ENCODE measurements at regions not wholly inside any gene's neighbourhood (a gene's known extent, or its start where the extent isn't known, plus 50 kb on each side); places are given as distances from the start of the nearest gene placed in this dataset.

DNA sequence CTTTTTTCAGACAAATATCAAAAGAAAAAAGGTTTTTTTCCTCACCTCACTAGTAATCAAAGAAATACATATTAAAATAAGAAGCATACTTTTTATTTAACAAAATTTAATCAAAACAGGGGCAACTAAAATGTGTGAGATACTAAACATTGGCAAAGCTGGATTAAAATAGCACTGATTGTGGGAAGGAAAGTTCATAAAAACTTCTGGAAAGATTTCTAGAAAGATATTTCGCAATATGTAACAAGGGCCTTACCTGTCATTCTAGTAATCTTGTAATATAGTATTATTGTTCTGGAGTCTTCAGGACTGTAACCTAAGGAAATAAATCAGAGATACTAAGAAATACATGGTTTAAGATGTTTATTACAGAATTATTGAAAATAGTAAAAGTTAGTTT, 482.5 kb downstream of the SUCLA2 start:
- no peak for DNase-seq (ENCODE audit: low spot score)

DNA sequence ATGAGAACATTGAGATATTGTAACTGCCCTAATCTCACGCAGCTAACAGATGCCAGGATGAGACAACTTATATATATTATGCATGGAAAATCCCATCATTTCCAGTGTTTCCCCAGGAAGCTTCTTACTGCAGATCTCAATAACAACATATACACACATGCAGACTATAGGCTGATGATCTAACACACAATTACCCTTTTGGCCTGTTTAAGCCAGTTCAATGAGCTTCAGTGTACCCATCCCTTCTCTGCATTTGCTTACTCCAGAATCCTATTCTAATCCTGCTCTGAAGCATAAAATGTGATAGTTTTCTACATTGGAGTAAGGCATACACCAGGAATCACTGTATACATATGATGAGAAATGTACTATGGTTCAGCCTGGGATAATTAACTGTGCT, 489.4 kb downstream of the SUCLA2 start:
- no peak for DNase-seq (ENCODE audit: low spot score)

- no peak for DNase-seq (ENCODE audit: low spot score)
Measured at GRCh38 chr13:47508527-47509228, 492.4 kb downstream of the SUCLA2 start.

DNA sequence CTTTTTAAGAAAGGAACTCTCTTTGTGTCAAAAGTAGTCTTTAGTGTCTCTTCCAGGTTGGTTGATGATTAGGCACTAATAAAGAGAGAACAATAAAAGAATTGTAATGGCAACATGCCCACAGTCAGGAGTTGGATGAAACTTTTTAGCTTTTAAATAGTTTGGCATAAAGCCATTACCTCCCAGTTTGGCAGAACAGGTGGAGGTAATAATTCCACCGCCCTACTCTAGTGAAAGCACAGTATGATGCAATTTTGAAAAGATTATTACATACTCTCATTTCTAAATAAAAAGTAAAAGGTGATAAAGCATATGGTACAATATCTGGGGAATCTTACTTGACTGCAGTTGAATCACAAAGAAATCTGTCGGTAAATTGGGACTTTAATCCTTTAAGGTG, 497.6 kb downstream of the SUCLA2 start:
- no peak for DNase-seq (ENCODE audit: low spot score)

DNA sequence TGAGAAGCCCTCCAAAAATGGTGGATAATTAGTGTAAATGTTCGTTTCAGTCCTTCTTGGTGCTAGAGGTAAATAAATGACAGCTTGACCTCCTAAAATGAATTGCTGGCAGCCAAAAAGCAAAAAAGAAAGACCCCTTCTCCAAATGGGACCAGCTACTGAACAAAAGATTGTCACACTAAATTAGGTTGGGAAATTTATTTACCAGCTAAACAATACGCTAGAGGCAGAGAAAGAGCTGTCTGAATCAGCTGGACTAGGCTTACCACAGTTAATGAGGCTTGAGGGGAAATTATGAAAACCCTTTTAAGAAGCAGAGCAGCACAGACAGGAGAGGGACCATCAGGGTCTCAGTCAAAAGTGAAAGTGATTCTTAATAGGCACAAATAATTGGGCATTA, 498.9 kb downstream of the SUCLA2 start:
- DNase-seq (ENCODE audit: low spot score), result no peak

- DNase-seq (ENCODE audit: low spot score), result peak; percentile 74
Measured at GRCh38 chr13:47499358-47500150, 501.5 kb downstream of the SUCLA2 start.

DNA sequence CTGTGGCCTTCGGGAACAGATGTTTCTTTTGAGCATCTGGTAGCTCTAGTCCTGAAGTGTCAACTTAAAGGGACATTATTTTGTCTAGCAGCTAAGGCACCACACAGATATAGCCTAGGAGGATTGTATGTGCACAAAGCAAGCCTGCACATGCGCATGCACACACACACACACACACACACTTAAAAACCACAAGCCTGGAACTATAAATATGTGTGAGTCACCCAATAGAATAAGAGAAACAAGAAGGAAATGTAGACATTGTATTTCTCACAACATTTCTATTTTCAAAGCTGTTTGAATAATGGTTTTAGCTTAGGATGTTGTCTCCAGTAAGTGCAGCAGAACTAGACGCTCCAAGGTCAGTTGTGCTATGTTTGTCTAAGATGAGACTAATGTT, 516.5 kb downstream of the SUCLA2 start:
- DNase-seq (ENCODE audit: low spot score), result peak; percentile 15

GRCh38 chr13:47481536-47481935, 519.5 kb downstream of the SUCLA2 start:
- DNase-seq (ENCODE audit: low spot score), result no peak

DNA sequence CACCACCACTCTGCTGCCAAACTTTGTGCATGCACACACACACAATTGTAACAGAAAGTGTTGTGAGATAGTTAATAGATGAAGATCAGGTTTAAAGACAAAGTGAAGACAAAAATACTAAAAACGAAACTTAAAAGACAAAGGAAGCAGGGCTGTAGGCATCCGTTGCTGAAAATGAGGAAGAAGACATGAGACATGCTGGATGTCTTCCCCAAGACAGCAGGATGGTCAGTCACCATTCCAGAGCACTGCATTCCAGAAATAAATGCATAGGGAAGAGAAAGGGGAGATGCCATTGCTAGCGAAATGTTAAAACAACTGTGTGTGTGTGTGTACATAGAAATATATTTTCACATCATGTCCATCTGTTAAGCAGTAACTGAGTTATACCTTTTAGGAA, 520.1 kb downstream of the SUCLA2 start:
- DNase-seq (ENCODE audit: low spot score), result no peak

GRCh38 chr13:47480121-47480520, 521.0 kb downstream of the SUCLA2 start:
- peak; percentile 75 for DNase-seq (ENCODE audit: low spot score)

GRCh38 chr13:47478985-47479384, 522.1 kb downstream of the SUCLA2 start:
- DNase-seq (ENCODE audit: low spot score), result no peak

DNA sequence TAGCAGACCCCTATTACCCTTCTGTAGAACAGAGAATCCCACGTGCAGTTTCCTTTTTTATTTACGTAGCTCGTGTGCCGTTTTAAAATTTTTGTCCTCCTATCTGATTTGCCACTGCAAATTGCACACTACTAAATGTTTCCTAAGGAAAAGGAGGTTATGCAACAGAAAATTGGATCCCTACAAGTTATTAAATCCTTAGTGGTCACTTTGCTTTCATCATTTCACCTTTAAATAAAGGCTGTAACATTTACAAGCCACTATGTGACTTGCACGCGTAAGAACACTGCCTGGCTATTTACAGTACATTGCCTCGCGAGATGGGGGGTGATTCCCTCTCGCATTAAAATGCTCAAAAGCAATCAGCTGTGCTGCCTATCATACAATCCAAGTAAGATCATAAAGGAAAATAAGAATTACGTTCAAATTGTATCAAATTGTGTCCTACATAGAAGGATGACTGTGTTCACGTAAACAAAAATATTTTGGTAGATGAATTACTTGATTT, 525.6 kb downstream of the SUCLA2 start:
- no peak for DNase-seq (ENCODE audit: low spot score)

- no peak for DNase-seq (ENCODE audit: low spot score)
Measured at GRCh38 chr13:47474839-47475238, 526.2 kb downstream of the SUCLA2 start.

- no peak for DNase-seq (ENCODE audit: low spot score)
Measured at GRCh38 chr13:47474326-47474725, 526.7 kb downstream of the SUCLA2 start.

DNA sequence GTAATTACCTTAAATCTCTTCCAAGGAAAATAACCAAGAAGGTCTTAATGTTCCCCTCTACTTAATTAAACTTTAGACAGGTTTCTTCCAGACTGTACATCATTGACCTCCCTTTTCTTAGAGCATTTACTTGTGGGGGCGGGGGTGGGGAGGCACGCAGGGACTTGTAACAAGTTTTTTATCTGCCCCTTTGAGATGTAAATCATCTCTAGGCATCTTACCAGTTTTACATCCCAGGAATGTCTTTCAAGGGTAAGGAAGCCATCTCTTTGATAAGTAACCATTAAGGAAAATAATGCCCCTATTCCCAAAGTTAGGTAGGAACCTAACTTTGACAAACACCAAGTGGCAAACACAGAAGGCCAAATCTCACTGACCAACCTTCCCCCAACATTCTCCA, 528.6 kb downstream of the SUCLA2 start:
- DNase-seq (ENCODE audit: low spot score), result no peak

GRCh38 chr13:47463726-47464125, 537.3 kb downstream of the SUCLA2 start:
- no peak for DNase-seq (ENCODE audit: low spot score)

DNA sequence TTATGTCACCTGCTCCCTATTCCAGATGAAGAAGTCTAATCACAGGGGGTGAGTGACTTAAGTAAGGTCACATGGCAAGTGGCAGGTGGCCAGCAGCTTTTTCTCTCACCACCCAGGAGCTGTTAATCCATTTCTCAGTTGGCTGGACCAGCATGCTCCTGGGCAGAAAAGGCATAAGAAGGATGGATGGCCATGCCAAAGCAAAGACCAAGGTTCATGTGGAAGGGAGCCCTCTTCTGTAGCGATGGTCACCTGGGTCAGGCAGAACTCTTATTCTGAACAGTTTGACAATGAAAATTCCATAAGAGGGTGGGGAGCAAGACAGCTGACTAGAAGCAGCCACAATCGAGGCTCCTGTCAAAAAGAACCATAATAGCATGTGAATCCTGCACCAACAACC, 538.1 kb downstream of the SUCLA2 start:
- DNase-seq (ENCODE audit: low spot score), result no peak

GRCh38 chr13:47461816-47462215, 539.3 kb downstream of the SUCLA2 start:
- DNase-seq (ENCODE audit: low spot score), result no peak

- no peak for DNase-seq (ENCODE audit: low spot score)
Measured at GRCh38 chr13:47459512-47459911, 541.6 kb downstream of the SUCLA2 start.

DNA sequence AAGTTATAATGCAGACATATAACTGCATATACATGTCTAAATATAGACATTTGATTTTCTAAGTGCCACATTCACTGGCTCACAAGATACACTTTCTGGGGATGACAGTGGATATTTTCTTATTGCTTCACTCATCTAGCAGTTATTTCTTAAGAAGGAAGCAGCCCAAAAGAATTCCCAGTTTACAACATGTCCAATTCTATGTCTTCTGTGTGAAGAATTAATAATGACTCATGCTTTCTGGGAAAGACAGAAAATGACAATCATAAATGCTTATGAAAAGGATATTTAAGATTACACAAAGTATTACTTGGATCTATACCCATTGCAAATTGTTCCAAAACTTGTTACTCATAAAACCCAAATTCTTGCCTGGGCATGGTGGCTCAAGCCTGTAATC, 543.4 kb downstream of the SUCLA2 start:
- DNase-seq (ENCODE audit: low spot score), result no peak

GRCh38 chr13:47455626-47456025, 545.4 kb downstream of the SUCLA2 start:
- no peak for DNase-seq (ENCODE audit: low spot score)

- no peak for DNase-seq (ENCODE audit: low spot score)
Measured at GRCh38 chr13:47454986-47455385, 546.1 kb downstream of the SUCLA2 start.

- DNase-seq (ENCODE audit: low spot score), result peak; percentile 23
Measured at GRCh38 chr13:47437406-47437805, 540.6 kb upstream of the HTR2A start.
